ENCODE measurements at regions not wholly inside any gene's neighbourhood (a gene's known extent, or its start where the extent isn't known, plus 50 kb on each side); places are given as distances from the start of the nearest gene placed in this dataset.

- DNase-seq, result no peak
- Mint-ChIP-seq H3K4me1 (no peaks in the 10 kb centered on the region), H3K36me3 (ENCODE audit: low read depth) (no peaks in the 10 kb centered on the region), H3K27ac (no peak overlapping the region), H3K9me3 (peaks cover 4% of the 10 kb centered on the region), H3K27me3 (no peaks in the 10 kb centered on the region), H3K4me3 (no peak overlapping the region)
- no peak for TF ChIP-seq CTCF (IDR thresholded peaks at IDR 0.05)
- intact Hi-C loops (cut with micrococcal nuclease), result no loop called here
- ATAC-seq (ENCODE audit: low read depth), result no peak
- POLR2A ChIA-PET, result no interaction called here
- CTCF ChIA-PET, result no interaction called here
Measured at GRCh38 chr19:32165141-32165540, 180.3 kb upstream of the ZNF507 start.

- intact Hi-C loops (cut with micrococcal nuclease), result no loop called here
- H3K4me1 Mint-ChIP-seq, result no peaks in the 10 kb centered on the region
- TF ChIP-seq CTCF (IDR thresholded peaks at IDR 0.05), result no peak
- no peak for DNase-seq
- H3K27ac Mint-ChIP-seq, result no peak overlapping the region
- no peak overlapping the region for H3K4me3 Mint-ChIP-seq
- ChIA-PET POLR2A (no interaction called here), CTCF (no interaction called here)
- H3K9me3 Mint-ChIP-seq, result peaks cover 4% of the 10 kb centered on the region
- H3K36me3 Mint-ChIP-seq (ENCODE audit: low read depth), result no peaks in the 10 kb centered on the region
- no peak for ATAC-seq (ENCODE audit: low read depth)
- H3K27me3 Mint-ChIP-seq, result no peaks in the 10 kb centered on the region
Measured at GRCh38 chr19:32165750-32166149, 179.7 kb upstream of the ZNF507 start.

GRCh38 chr19:32166238-32166637 lies 179.2 kb upstream of the ZNF507 start:
- peaks cover 1% of the 10 kb centered on the region for H3K9me3 Mint-ChIP-seq
- no peaks in the 10 kb centered on the region for H3K36me3 Mint-ChIP-seq (ENCODE audit: low read depth)
- no peak for DNase-seq
- POLR2A ChIA-PET, result no interaction called here
- no peak overlapping the region for H3K4me3 Mint-ChIP-seq
- no peak overlapping the region for H3K27ac Mint-ChIP-seq
- no peak for TF ChIP-seq CTCF (IDR thresholded peaks at IDR 0.05)
- H3K27me3 Mint-ChIP-seq, result no peaks in the 10 kb centered on the region
- CTCF ChIA-PET, result no interaction called here
- ATAC-seq (ENCODE audit: low read depth), result no peak
- no peaks in the 10 kb centered on the region for H3K4me1 Mint-ChIP-seq
- intact Hi-C loops (cut with micrococcal nuclease), result no loop called here

GRCh38 chr19:32168111-32168510 lies 177.3 kb upstream of the ZNF507 start:
- Mint-ChIP-seq H3K4me1 (no peaks in the 10 kb centered on the region), H3K27ac (no peak overlapping the region), H3K9me3 (no peaks in the 10 kb centered on the region), H3K4me3 (no peak overlapping the region), H3K27me3 (no peaks in the 10 kb centered on the region), H3K36me3 (ENCODE audit: low read depth) (no peaks in the 10 kb centered on the region)
- no peak for TF ChIP-seq CTCF (IDR thresholded peaks at IDR 0.05)
- ChIA-PET POLR2A (no interaction called here), CTCF (no interaction called here)
- intact Hi-C loops (cut with micrococcal nuclease), result no loop called here
- no peak for DNase-seq
- no peak for ATAC-seq (ENCODE audit: low read depth)

- no peak for TF ChIP-seq CTCF (IDR thresholded peaks at IDR 0.05)
- intact Hi-C loops (cut with micrococcal nuclease), result no loop called here
- DNase-seq, result no peak
- ATAC-seq (ENCODE audit: low read depth), result no peak
- no peak overlapping the region for H3K27ac Mint-ChIP-seq
- H3K4me1 Mint-ChIP-seq, result no peaks in the 10 kb centered on the region
- H3K4me3 Mint-ChIP-seq, result no peak overlapping the region
- POLR2A ChIA-PET, result no interaction called here
- no peaks in the 10 kb centered on the region for H3K9me3 Mint-ChIP-seq
- H3K36me3 Mint-ChIP-seq (ENCODE audit: low read depth), result no peaks in the 10 kb centered on the region
- CTCF ChIA-PET, result no interaction called here
- H3K27me3 Mint-ChIP-seq, result no peaks in the 10 kb centered on the region
Measured at GRCh38 chr19:32168606-32169005, 176.8 kb upstream of the ZNF507 start.
